Stimulated activated CD4-positive, alpha-beta T cell treated with anti-CD3 and anti-CD28 coated beads, Interleukin-1b, Interleukin-23, amount 100 ng/mL, for 1 hour (primary cell): ENCODE measurements at regions not wholly inside any gene's neighbourhood (a gene's known extent, or its start where the extent isn't known, plus 50 kb on each side); places are given as distances from the start of the nearest gene placed in this dataset.

Source experiments
- DNase-seq, 2 donors: peaks; one replicate each; pipeline ENCODE4 v3.0.0-alpha.2; 2020; ENCODE audit warnings: low read depth in 2 of 2

GRCh38 chr6:149149653-149150052 is 167.9 kb upstream of the TAB2 start:
- no peak for DNase-seq

- no peak for DNase-seq
Measured at GRCh38 chr6:149150301-149150700, 167.2 kb upstream of the TAB2 start.

- DNase-seq, result no peak
Measured at GRCh38 chr6:149150801-149151398, 166.6 kb upstream of the TAB2 start.

DNA sequence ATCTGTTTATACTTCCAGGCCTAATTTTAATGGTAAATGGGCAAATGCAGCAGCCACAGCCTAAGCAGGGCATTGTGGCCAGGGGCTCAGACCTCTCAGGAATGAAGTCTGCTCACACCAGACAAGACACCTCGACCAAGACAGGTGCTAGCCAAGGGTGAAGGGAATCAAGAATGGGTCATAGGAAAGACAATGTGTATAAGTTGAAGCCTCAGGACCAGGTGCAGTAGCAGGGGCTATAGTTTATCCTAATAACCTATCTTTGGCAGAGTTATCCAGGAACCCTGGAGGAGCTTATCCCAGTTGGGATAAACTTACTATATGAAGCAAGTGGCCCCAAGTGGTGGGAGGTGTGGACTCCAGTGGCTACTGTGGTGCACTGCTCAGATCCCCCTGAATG is 165.0 kb upstream of the TAB2 start:
- no peak for DNase-seq

- DNase-seq, result no peak
Measured at GRCh38 chr6:149153100-149153499, 164.4 kb upstream of the TAB2 start.

- DNase-seq, result no peak
Measured at GRCh38 chr6:149153693-149154092, 163.8 kb upstream of the TAB2 start.

GRCh38 chr6:149154261-149154821 is 163.2 kb upstream of the TAB2 start:
- DNase-seq, result no peak

DNA sequence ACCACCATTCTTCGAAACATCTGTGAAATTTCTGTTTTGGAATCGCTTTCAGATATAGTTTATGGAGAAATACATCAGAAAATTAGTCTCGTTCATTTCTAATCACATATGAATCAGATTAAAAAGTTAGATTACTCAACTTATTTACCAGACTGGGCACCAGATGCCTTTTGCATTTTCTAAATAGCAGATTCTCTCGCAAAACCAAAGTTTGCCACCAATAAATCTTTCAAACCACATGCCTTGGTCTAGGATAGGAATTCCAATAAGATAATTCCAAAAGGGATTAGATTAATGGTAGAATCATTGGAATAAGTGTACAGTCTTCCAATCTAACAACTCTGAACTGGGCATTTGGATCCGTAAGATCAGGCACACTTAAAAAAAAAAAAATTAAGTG is 160.4 kb upstream of the TAB2 start:
- DNase-seq, result no peak

DNA sequence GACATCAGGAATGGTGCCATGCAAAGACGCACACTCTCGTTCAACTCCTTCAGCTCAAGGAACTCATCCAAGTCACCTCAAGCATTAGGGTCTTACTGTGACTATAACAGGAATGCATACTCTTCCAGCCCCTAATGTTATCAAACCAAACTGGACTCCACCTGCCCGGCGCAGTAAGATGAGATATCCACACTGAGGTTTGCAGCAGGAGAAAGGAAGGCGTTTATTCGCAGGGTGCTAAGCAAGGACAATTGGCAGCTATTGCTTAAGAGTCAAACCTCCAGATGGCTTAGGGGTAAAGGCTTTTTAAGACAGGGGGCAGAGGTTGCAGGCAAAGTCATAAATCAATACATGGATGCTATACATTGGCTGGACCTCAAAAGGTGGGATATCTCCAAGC is 159.4 kb upstream of the TAB2 start:
- no peak for DNase-seq

DNA sequence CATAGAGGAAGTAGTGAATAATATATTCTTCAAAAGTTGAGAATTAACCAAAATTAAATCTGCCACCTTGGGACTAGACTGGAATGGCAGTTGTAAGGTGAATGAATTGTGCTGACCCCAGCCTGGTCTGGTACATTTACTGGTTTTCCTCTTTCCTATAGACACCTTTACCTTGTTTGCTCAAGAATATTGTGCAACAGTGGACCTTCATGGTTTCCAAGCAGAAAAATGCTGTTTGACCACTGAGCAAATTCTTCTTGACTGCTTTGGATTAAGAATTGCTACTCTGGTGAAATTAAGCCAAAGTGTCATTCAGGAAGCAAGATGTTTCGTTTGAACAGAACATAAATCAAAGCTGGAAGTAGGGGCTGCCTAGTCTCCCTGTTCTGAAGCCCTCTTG is 156.6 kb upstream of the TAB2 start:
- no peak for DNase-seq

- DNase-seq, result no peak
Measured at GRCh38 chr6:149162924-149163323, 154.6 kb upstream of the TAB2 start.

DNA sequence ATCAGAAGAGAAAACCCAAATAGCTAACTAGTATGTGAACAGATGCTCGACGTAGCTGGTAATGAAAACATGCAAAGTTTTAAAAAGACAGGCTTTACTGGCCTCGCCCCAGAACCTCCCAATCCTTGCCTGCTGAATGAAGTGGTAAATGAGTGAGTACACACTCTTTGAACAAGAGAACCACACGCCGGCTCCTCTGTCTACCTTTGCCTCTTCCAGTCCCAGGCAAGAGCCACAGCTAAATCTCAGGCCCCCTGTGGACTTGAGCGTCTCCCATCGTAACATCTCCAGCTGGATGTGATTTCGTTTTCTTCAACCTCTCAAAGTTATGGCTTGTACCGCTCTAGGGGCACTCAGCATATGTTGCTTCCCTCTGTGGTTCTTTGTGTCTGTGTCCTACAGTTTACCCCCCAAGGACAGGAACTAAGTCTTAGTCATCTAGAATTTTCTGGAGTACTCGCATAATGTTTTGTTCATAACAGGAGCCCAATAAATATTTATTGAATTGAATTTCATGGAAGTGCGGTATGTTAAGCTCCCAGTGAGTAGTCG is 153.2 kb upstream of the TAB2 start:
- DNase-seq, result no peak

GRCh38 chr6:149166336-149166735 is 151.2 kb upstream of the TAB2 start:
- DNase-seq, result no peak

GRCh38 chr6:149166747-149167146 is 150.8 kb upstream of the TAB2 start:
- no peak for DNase-seq

DNA sequence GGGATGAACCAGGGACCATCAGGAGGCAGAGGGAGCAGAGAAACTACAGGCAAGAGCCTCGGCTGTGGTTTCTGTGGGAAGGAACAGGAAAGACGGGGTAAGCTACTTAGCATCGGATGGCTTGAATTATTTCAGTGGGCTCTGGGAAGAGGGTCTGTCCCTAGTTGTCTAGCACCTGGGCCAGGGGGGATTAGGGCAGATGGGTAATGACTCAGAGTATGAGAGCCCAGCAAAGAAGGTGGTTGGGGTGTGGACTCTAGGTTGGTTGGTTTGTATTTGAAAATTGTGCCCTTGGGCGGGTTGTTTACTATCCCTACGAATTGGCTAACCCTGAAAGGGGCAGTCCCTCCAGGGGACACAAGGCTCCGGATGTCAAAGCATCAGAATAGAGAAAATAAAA is 148.5 kb upstream of the TAB2 start:
- DNase-seq, result no peak

DNA sequence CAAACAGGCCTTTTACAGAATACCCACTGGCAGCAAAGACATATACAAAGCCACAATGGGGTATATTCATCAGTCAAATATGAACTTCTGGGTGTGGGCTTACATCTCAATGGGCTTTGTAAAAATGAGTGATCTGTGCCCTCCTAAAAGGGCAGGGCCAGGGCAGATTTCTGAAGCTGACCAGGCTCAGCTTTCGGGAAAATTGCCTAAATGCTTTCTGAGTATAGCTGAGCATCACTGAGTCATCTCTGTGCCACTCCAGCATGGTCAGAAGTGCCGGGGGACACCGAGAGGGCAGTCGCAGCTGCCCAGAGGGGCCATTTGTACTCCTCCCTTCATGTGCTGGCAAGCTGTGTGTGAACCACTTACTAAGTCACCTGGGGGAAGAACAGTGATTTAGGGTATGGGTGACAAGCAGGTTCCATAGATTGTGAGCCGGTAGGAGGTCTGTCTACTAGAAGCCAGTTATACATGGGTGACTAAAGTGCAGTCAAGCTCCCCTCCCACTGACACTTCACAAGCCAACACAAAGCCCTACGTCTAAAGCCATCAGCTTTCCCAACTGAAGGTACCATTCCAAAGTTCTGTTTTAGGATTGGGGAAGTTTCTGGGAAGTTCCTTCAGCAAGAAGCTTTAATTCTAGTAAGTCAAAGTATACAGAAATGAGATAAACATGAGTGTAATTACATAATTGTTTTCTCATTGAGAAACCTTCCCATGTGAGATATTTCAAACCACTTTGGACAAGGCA is 147.6 kb upstream of the TAB2 start:
- no peak for DNase-seq

GRCh38 chr6:149170564-149171452 is 146.7 kb upstream of the TAB2 start:
- no peak for DNase-seq

GRCh38 chr6:149173222-149173621 is 144.3 kb upstream of the TAB2 start:
- no peak for DNase-seq

DNA sequence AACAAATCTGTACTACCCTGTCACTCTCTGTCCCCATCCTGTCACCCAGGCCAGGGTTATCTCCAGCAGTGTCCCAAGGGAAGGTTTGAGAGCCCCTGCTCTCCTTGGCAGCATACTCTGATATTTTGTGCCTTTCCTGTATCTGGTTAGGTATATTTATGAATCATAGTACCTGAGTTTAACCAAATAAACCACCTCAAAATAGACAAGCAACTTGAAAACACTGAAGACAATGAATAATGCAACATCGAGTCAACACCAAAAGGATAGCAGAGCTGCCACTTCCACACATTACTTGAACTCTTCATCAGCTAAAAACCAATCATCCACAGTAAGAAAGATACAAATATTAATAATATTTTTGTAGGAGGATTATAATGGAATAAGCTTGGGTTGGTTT is 142.6 kb upstream of the TAB2 start:
- DNase-seq, result no peak

- DNase-seq, result no peak
Measured at GRCh38 chr6:149176971-149177667, 140.4 kb upstream of the TAB2 start.

GRCh38 chr6:149179431-149179830 is 138.1 kb upstream of the TAB2 start:
- DNase-seq, result no peak

DNA sequence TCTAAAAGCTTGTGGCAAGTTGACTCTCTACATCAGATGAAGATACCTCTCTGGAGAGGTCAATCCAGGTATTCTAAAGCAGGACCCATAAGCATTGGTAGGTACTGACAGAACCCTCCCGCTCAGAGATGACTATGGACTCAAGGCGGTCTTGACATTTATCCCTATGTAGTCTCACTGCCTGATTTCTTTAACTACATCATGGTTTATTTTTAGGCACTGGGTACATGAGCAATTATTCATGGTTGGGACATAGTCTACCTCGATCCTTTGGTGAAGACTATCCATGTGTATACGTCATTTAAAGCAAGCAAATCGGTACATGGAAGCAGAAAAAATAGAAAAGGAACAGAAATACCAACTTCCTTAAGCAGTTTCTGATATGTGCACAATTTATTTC is 136.2 kb upstream of the TAB2 start:
- DNase-seq, result no peak
